NCI-H446 (cell line): ENCODE measurements at regions not wholly inside any gene's neighbourhood (a gene's known extent, or its start where the extent isn't known, plus 50 kb on each side); places are given as distances from the start of the nearest gene placed in this dataset.

Source experiments
- DNase-seq, 2 experiments: peaks; one replicate each; lab custom pipeline; 2025; lab: John Stamatoyannopoulos, UW

- no peak for DNase-seq
Measured at GRCh38 chr20:37643400-37643799, 50.4 kb upstream of the CTNNBL1 start.

GRCh38 chr20:37642246-37642645 is 51.6 kb upstream of the CTNNBL1 start:
- no peak for DNase-seq

GRCh38 chr20:37640600-37641561 is 52.9 kb upstream of the CTNNBL1 start:
- peak in 1 of 2 experiments; percentile 36 for DNase-seq

GRCh38 chr20:37638527-37638926 is 55.3 kb upstream of the CTNNBL1 start:
- DNase-seq: no peak

GRCh38 chr20:37636977-37637376 is 56.9 kb upstream of the CTNNBL1 start:
- DNase-seq: no peak

- DNase-seq: no peak
Measured at GRCh38 chr20:37636212-37636975, 57.4 kb upstream of the CTNNBL1 start.

GRCh38 chr20:37630993-37631392 is 62.8 kb upstream of the CTNNBL1 start:
- no peak for DNase-seq

GRCh38 chr20:37630166-37630565 is 63.7 kb upstream of the CTNNBL1 start:
- DNase-seq: peak in 1 of 2 experiments; percentile 50

- DNase-seq: no peak
Measured at GRCh38 chr20:37627767-37628130, 66.1 kb upstream of the CTNNBL1 start.

GRCh38 chr20:37627060-37627766 is 66.6 kb upstream of the CTNNBL1 start:
- DNase-seq: no peak

GRCh38 chr20:37624963-37625362 is 68.9 kb upstream of the CTNNBL1 start:
- DNase-seq: no peak

- DNase-seq: no peak
Measured at GRCh38 chr20:37622728-37623127, 71.1 kb upstream of the CTNNBL1 start.

- no peak for DNase-seq
Measured at GRCh38 chr20:37619496-37619895, 74.3 kb upstream of the CTNNBL1 start.

- no peak for DNase-seq
Measured at GRCh38 chr20:37616110-37616425, 77.8 kb upstream of the CTNNBL1 start.

- DNase-seq: peak; percentile 17 to 41
Measured at GRCh38 chr20:37615340-37616109, 78.3 kb upstream of the CTNNBL1 start.

GRCh38 chr20:37611852-37612251 is 82.0 kb upstream of the CTNNBL1 start:
- no peak for DNase-seq

GRCh38 chr20:37611346-37611745 is 82.5 kb upstream of the CTNNBL1 start:
- no peak for DNase-seq

GRCh38 chr20:37610203-37610798 is 82.6 kb upstream of the BLCAP start:
- no peak for DNase-seq

- no peak for DNase-seq
Measured at GRCh38 chr20:37602634-37603033, 75.0 kb upstream of the BLCAP start.

GRCh38 chr20:37600486-37600885 is 72.8 kb upstream of the BLCAP start:
- no peak for DNase-seq

- no peak for DNase-seq
Measured at GRCh38 chr20:37598575-37599342, 71.1 kb upstream of the BLCAP start.
